AG09319 (cell line): ENCODE measurements at regions not wholly inside any gene's neighbourhood (a gene's known extent, or its start where the extent isn't known, plus 50 kb on each side); places are given as distances from the start of the nearest gene placed in this dataset.

Experiments used
- DNase-seq: peaks from one replicate; pipeline ENCODE4 v3.0.0-alpha.2; 2010; ENCODE audit warnings: low read depth; ENCODE audit errors: extremely low read depth
- TF ChIP-seq, protein P1 (sequence below): IDR thresholded peaks from 2 replicates; pipeline ENCODE4 v1.5.1; 2011; ENCODE audit warnings: low read depth, mild to moderate bottlenecking, inconsistent platforms, low read length, moderate library complexity

DNA sequence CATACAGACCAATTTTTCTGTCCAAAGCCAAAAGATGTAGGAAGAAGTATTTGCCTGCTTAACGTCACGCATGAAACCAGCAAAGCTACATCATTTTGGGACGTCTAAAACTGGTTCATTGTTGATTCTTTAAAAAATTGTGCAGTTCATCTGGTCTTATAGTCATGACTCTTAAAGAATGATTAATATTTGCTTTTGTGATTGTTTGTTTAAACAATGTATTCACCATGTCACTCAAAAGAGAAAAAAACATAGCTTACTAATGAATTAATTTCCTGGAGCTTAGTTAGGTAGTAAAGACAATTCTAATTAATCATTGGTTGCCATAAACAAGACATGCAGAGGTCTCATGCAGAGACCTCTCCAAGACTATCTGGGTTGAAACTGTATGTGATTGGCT, 157.3 kb downstream of the RPS12 start:
- TF ChIP-seq, protein P1, sequence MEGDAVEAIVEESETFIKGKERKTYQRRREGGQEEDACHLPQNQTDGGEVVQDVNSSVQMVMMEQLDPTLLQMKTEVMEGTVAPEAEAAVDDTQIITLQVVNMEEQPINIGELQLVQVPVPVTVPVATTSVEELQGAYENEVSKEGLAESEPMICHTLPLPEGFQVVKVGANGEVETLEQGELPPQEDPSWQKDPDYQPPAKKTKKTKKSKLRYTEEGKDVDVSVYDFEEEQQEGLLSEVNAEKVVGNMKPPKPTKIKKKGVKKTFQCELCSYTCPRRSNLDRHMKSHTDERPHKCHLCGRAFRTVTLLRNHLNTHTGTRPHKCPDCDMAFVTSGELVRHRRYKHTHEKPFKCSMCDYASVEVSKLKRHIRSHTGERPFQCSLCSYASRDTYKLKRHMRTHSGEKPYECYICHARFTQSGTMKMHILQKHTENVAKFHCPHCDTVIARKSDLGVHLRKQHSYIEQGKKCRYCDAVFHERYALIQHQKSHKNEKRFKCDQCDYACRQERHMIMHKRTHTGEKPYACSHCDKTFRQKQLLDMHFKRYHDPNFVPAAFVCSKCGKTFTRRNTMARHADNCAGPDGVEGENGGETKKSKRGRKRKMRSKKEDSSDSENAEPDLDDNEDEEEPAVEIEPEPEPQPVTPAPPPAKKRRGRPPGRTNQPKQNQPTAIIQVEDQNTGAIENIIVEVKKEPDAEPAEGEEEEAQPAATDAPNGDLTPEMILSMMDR: no peak
- DNase-seq: no peak

DNA sequence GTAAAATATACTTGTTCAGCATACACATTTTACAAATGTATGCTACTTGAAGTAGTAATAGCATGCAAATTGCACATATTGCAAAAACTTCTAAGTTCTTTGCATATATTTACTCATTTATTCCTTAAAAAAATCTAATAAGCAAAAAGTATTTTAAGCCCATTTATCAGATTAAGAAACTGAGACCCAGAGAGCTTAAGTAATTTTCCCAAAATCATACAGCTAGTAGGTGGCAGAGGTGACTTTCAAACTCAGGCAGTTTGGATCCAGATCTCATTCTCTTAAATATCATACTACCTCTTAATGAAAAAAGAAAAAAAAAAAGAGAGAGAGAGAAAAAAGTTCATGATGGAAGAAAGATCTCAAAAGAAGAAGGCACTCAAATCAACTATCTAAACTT, 157.9 kb downstream of the RPS12 start:
- no peak for DNase-seq
- TF ChIP-seq, protein P1: no peak

DNA sequence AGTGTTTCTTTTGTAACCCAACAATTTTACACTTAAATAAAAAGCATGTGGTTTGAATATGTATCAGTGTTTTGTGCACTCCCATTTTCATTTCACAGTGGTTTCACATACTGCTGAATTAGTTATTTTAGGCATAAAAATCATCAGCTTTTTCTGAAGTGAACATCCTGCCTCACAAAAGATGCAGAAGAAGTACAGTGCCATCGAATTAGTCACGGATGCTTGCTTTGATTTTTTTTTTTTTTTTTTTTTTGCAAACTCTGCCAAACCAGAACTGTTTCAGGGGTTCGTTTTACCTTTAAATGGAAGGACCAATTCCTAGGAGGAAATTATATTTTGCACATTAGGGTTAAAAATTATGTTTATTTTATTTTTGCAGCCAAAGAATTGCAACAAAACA, 158.6 kb downstream of the RPS12 start:
- TF ChIP-seq, protein P1: no peak
- no peak for DNase-seq

DNA sequence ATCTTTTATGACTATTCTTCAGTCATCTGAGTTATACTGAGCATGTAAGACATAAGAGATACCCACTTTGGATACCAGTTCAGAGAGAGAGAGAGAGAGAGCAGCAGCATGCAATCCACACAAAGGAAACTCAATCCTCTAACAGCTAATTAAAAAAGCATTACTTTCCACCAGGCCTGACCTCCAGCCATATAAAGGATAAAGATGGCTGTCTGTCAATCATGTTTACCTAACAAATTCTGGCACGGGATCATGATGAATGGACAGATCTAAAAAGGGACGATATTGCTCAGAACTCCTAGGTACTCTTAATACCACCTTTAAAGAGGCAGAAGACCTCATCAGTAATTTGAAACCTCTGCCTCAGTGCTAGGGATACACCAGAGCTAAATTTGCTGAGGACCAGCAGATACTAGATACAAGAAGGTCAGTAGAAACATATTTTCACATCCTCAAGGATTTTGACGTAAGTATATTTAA, 159.2 kb downstream of the RPS12 start:
- TF ChIP-seq, protein P1: no peak
- no peak for DNase-seq

DNA sequence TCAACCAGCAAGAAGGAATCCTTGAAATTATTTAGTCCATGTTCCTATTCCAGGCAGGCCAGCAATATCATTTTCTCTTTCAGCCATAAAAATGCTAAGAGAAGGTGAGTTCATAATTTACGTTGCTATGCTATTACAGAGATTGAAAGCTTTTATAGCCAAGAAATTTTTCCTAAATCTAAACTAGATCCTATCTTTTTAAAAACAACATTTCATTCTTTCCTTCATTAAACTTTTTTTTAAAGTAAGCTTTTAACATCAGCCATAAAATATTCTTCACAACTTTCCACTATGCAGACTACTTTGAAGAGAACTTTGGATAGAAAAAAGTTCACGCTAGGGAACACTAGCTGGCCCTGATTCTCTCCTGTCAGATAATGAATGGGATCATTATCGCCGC, 159.8 kb downstream of the RPS12 start:
- TF ChIP-seq, protein P1: no peak
- DNase-seq: no peak

DNA sequence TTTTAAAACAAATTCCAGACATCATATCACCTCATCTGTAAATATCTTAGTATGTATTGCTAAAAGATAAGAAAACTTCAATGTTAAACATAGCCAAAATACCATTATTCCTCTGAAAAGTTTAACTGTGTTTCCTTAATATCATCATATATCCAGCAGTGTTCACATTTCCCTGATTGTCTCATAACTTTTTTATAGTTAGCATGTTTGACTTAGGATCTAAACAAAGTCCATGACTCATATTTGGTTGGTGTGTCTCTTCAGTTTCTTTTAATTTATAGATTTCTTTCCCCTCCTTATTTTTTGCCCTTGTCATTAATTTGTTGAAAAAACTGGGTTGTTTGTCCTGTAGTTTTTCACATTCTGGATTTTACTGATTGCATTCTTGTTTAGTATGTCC, 163.0 kb downstream of the RPS12 start:
- no peak for DNase-seq
- TF ChIP-seq, protein P1: no peak

DNA sequence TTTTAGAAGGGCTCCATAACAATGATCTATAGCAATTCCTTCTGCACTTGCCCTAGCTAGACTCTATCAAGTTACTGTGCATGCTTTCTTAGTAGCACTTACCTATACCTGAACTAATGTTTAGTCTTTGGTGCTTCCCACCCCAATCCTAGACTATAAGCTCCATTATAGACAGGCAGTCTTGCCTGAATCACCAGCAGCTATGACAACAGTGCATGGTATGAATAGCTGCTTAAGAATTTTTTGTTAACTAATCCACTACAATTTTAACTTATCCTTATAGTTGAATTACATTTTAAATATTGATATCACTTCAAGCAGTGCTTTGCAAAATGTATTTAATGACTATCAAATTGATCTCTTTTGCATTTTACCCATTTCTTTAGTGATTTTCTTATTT, 164.3 kb downstream of the RPS12 start:
- TF ChIP-seq, protein P1: no peak
- DNase-seq: no peak
